ENCODE measurements at regions not wholly inside any gene's neighbourhood (a gene's known extent, or its start where the extent isn't known, plus 50 kb on each side); places are given as distances from the start of the nearest gene placed in this dataset.

DNA sequence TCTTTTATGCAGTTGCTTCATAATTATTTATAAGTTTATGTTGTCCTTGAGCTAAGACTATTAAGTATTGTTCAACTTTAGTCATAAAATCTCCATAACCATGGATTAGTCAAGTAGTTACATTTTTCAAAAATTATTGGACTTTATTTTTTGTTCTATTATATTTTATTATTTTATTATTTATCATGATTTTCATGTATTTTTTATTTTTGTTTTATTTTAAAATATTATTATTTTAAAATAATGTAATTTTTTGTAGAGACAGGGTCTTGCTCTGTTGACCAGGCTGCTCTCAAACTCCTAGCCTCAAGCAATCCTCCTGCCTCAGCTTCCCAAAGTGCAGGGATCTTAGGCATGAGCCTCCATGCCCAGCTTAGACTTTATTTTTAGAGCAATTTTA lies 102.3 kb downstream of the NOC3L start:
- TF ChIP-seq, protein P1, sequence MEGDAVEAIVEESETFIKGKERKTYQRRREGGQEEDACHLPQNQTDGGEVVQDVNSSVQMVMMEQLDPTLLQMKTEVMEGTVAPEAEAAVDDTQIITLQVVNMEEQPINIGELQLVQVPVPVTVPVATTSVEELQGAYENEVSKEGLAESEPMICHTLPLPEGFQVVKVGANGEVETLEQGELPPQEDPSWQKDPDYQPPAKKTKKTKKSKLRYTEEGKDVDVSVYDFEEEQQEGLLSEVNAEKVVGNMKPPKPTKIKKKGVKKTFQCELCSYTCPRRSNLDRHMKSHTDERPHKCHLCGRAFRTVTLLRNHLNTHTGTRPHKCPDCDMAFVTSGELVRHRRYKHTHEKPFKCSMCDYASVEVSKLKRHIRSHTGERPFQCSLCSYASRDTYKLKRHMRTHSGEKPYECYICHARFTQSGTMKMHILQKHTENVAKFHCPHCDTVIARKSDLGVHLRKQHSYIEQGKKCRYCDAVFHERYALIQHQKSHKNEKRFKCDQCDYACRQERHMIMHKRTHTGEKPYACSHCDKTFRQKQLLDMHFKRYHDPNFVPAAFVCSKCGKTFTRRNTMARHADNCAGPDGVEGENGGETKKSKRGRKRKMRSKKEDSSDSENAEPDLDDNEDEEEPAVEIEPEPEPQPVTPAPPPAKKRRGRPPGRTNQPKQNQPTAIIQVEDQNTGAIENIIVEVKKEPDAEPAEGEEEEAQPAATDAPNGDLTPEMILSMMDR (IDR thresholded peaks at IDR 0.05; ENCODE audit: poor library complexity, severe bottlenecking) = no peak
- H3K36me3 ChIP-seq (ENCODE audit: low read depth) = no peaks in the 10 kb centered on the region
- ATAC-seq (ENCODE audit: low read depth) (no peak), DNase-seq (ENCODE audit: low spot score) (no peak)
- H3K4me1 ChIP-seq (ENCODE audit: insufficient read depth, poor library complexity, severe bottlenecking) = no peaks in the 10 kb centered on the region
- H3K27ac ChIP-seq (ENCODE audit: poor library complexity, severe bottlenecking) = no peak overlapping the region
- H3K4me3 ChIP-seq (ENCODE audit: severe bottlenecking) = no peak overlapping the region
- H3K27me3 ChIP-seq (ENCODE audit: insufficient read depth, poor library complexity, severe bottlenecking) = no peaks in the 10 kb centered on the region
- no peaks in the 10 kb centered on the region for H3K9me3 ChIP-seq (ENCODE audit: severe bottlenecking)

DNA sequence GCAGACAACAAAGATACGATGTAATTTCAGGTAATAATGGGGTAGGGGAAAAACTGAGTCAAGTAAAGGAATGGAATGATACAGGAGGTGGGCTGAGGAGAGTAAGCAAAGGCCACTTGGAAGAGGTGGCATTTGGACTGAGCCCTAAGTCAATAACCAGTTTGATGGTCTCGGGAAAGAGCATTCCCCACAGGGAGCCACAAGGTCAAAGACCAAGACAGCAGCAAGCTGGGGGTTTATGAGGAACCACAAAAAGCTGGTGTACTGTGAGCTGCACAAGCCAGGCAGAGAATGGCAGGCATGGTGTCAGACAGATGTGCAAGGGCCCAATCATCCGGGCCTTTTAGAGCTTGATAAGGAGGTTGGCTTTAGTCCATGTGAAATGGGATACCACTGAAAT lies 98.7 kb downstream of the NOC3L start:
- no peak overlapping the region for H3K27ac ChIP-seq (ENCODE audit: poor library complexity, severe bottlenecking)
- no peak overlapping the region for H3K4me3 ChIP-seq (ENCODE audit: severe bottlenecking)
- ATAC-seq (ENCODE audit: low read depth) = no peak
- TF ChIP-seq, protein P1 (IDR thresholded peaks at IDR 0.05; ENCODE audit: poor library complexity, severe bottlenecking) = no peak
- no peaks in the 10 kb centered on the region for H3K27me3 ChIP-seq (ENCODE audit: insufficient read depth, poor library complexity, severe bottlenecking)
- no peaks in the 10 kb centered on the region for H3K9me3 ChIP-seq (ENCODE audit: severe bottlenecking)
- no peaks in the 10 kb centered on the region for H3K36me3 ChIP-seq (ENCODE audit: low read depth)
- DNase-seq (ENCODE audit: low spot score) = no peak
- H3K4me1 ChIP-seq (ENCODE audit: insufficient read depth, poor library complexity, severe bottlenecking) = no peaks in the 10 kb centered on the region

DNA sequence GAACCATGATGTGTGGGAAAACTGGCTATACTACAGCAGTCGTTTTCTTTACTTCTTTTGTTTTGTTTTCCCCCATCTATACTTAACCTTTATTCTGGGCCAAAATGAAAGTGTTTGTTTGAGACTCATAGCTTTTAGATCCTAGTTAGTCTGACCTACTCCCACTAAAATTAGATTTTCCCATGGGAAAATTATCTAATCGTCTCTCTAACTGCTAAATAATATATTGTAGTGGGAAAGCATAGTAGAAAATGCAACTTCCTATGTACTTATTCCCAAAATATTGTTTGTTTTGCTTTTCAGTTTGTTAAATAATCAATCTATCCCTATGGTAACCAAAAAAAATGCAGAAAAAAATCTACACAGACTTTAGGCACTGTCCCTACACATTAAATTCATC lies 96.6 kb downstream of the NOC3L start:
- H3K4me1 ChIP-seq (ENCODE audit: insufficient read depth, poor library complexity, severe bottlenecking) = no peaks in the 10 kb centered on the region
- no peaks in the 10 kb centered on the region for H3K9me3 ChIP-seq (ENCODE audit: severe bottlenecking)
- H3K27me3 ChIP-seq (ENCODE audit: insufficient read depth, poor library complexity, severe bottlenecking) = no peaks in the 10 kb centered on the region
- H3K36me3 ChIP-seq (ENCODE audit: low read depth) = no peaks in the 10 kb centered on the region
- ATAC-seq (ENCODE audit: low read depth) (no peak), DNase-seq (ENCODE audit: low spot score) (no peak)
- H3K4me3 ChIP-seq (ENCODE audit: severe bottlenecking) = no peak overlapping the region
- TF ChIP-seq, protein P1 (IDR thresholded peaks at IDR 0.05; ENCODE audit: poor library complexity, severe bottlenecking) = no peak
- H3K27ac ChIP-seq (ENCODE audit: poor library complexity, severe bottlenecking) = no peak overlapping the region

DNA sequence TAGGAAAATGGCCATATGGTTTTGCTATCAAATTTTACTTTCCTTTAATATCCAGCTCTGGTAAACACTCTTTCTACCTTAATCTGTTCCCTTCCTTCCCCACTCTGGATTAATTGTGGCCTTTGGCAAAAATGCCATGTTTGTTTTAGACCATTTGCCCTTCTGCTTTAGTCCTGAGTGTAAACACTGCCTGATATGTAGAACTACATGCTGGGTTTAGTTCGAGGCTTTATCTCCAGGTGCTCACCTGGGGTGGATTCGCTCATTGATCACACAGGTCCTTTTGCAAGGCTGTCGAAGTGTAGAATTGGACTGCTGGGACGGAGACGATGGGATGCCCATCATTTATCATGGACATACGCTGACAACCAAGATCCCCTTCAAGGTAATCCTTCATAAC lies 94.1 kb downstream of the NOC3L start:
- Histone ChIP-seq H3K36me3 (ENCODE audit: low read depth) (no peaks in the 10 kb centered on the region), H3K4me1 (ENCODE audit: insufficient read depth, poor library complexity, severe bottlenecking) (no peaks in the 10 kb centered on the region), H3K9me3 (ENCODE audit: severe bottlenecking) (no peaks in the 10 kb centered on the region), H3K27ac (ENCODE audit: poor library complexity, severe bottlenecking) (no peak overlapping the region), H3K27me3 (ENCODE audit: insufficient read depth, poor library complexity, severe bottlenecking) (no peaks in the 10 kb centered on the region), H3K4me3 (ENCODE audit: severe bottlenecking) (no peak overlapping the region)
- ATAC-seq (ENCODE audit: low read depth) (no peak), DNase-seq (ENCODE audit: low spot score) (no peak)
- TF ChIP-seq, protein P1 (IDR thresholded peaks at IDR 0.05; ENCODE audit: poor library complexity, severe bottlenecking) = no peak

DNA sequence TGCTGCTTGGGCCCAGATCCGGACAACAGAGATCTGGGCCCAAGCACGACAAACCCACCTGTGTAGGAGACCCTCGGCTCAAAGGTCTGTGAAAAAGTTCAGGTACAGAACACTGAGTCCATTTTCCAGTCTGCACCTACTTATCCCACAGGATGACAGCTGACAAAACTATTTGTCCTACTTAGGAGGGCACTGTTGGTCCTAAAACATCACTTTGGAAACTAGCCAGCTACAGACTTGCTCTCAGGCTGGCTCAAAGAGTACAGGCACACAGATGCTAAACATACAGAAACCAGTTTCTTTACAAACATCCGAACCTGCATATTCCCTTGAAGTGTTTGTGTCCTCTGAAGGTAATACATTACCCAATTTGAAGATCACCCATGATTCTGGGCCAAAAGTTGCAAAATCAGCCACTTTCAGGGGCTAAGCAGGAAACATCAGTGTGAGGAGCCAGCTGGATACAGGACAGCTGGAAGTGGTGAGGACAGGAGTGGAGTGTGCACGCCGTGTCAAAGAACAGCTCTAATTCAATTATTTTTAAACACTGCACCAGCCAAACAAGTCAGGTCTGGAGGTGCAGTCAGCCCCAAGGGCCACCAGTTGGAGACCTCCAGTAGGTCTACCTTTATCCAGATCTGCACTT lies 88.5 kb downstream of the NOC3L start:
- Histone ChIP-seq H3K27me3 (ENCODE audit: insufficient read depth, poor library complexity, severe bottlenecking) (no peaks in the 10 kb centered on the region), H3K9me3 (ENCODE audit: severe bottlenecking) (no peaks in the 10 kb centered on the region), H3K4me3 (ENCODE audit: severe bottlenecking) (no peak overlapping the region), H3K36me3 (ENCODE audit: low read depth) (no peaks in the 10 kb centered on the region), H3K27ac (ENCODE audit: poor library complexity, severe bottlenecking) (no peak overlapping the region), H3K4me1 (ENCODE audit: insufficient read depth, poor library complexity, severe bottlenecking) (no peaks in the 10 kb centered on the region)
- TF ChIP-seq, protein P1 (IDR thresholded peaks at IDR 0.05; ENCODE audit: poor library complexity, severe bottlenecking) = no peak
- no peak for ATAC-seq (ENCODE audit: low read depth)
- no peak for DNase-seq (ENCODE audit: low spot score)
